ENCODE measurements at regions not wholly inside any gene's neighbourhood (a gene's known extent, or its start where the extent isn't known, plus 50 kb on each side); places are given as distances from the start of the nearest gene placed in this dataset.

- ChIA-PET POLR2A (no interaction called here), CTCF (no interaction called here)
- Histone ChIP-seq H3K4me1 (no peaks in the 10 kb centered on the region), H3K36me3 (ENCODE audit: control insufficient read depth, insufficient read depth, low read length) (no peaks in the 10 kb centered on the region), H3K4me3 (ENCODE audit: low read depth, low read length) (no peak overlapping the region), H3K9me3 (peaks cover 17% of the 10 kb centered on the region), H3K27me3 (replicated peaks; ENCODE audit: control insufficient read depth, insufficient read depth, low read length) (no peaks in the 10 kb centered on the region)
- intact Hi-C loops (cut with micrococcal nuclease; ENCODE audit: unreplicated experiment): no loop called here
- no peak for DNase-seq
- no peak overlapping the region for H3K27ac Mint-ChIP-seq (ENCODE audit: unreplicated experiment)
- no peaks in the 10 kb centered on the region for H3K27me3 Mint-ChIP-seq (ENCODE audit: insufficient read depth, unreplicated experiment)
- H3K4me1 Mint-ChIP-seq (ENCODE audit: low read depth, unreplicated experiment): no peaks in the 10 kb centered on the region
- TF ChIP-seq, protein P1, sequence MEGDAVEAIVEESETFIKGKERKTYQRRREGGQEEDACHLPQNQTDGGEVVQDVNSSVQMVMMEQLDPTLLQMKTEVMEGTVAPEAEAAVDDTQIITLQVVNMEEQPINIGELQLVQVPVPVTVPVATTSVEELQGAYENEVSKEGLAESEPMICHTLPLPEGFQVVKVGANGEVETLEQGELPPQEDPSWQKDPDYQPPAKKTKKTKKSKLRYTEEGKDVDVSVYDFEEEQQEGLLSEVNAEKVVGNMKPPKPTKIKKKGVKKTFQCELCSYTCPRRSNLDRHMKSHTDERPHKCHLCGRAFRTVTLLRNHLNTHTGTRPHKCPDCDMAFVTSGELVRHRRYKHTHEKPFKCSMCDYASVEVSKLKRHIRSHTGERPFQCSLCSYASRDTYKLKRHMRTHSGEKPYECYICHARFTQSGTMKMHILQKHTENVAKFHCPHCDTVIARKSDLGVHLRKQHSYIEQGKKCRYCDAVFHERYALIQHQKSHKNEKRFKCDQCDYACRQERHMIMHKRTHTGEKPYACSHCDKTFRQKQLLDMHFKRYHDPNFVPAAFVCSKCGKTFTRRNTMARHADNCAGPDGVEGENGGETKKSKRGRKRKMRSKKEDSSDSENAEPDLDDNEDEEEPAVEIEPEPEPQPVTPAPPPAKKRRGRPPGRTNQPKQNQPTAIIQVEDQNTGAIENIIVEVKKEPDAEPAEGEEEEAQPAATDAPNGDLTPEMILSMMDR (IDR thresholded peaks at IDR 0.05; ENCODE audit: insufficient read depth in 1 of 2, low read depth in 1 of 2, low read length in 1 of 2, severe bottlenecking in 1 of 2, unreplicated experiment in 1 of 2): no peak
- no TSS peak for BruUV-seq (replicated peaks)
- peaks cover 24% of the 10 kb centered on the region for H3K9me3 Mint-ChIP-seq (ENCODE audit: unreplicated experiment)
- peaks cover 5% of the 10 kb centered on the region for H3K36me3 Mint-ChIP-seq (ENCODE audit: insufficient read depth, unreplicated experiment)
- no peak overlapping the region for H3K4me3 Mint-ChIP-seq (ENCODE audit: unreplicated experiment)
These were observed 118.2 kb upstream of the KITLG start for GRCh38 chr12:88698471-88698870.

- TF ChIP-seq, protein P1 (IDR thresholded peaks at IDR 0.05; ENCODE audit: insufficient read depth in 1 of 2, low read depth in 1 of 2, low read length in 1 of 2, severe bottlenecking in 1 of 2, unreplicated experiment in 1 of 2): no peak
- ChIA-PET POLR2A (no interaction called here), CTCF (no interaction called here)
- Histone ChIP-seq H3K36me3 (ENCODE audit: control insufficient read depth, insufficient read depth, low read length) (no peaks in the 10 kb centered on the region), H3K27me3 (replicated peaks; ENCODE audit: control insufficient read depth, insufficient read depth, low read length) (no peaks in the 10 kb centered on the region), H3K9me3 (peaks cover 17% of the 10 kb centered on the region), H3K4me1 (no peaks in the 10 kb centered on the region), H3K4me3 (ENCODE audit: low read depth, low read length) (no peak overlapping the region)
- H3K36me3 Mint-ChIP-seq (ENCODE audit: insufficient read depth, unreplicated experiment): peaks cover 5% of the 10 kb centered on the region
- intact Hi-C loops (cut with micrococcal nuclease; ENCODE audit: unreplicated experiment): no loop called here
- DNase-seq: no peak
- BruUV-seq (replicated peaks): no TSS peak
- H3K27ac Mint-ChIP-seq (ENCODE audit: unreplicated experiment): no peak overlapping the region
- no peaks in the 10 kb centered on the region for H3K4me1 Mint-ChIP-seq (ENCODE audit: low read depth, unreplicated experiment)
- H3K27me3 Mint-ChIP-seq (ENCODE audit: insufficient read depth, unreplicated experiment): no peaks in the 10 kb centered on the region
- no peak overlapping the region for H3K4me3 Mint-ChIP-seq (ENCODE audit: unreplicated experiment)
- peaks cover 22% of the 10 kb centered on the region for H3K9me3 Mint-ChIP-seq (ENCODE audit: unreplicated experiment)
These were observed 113.7 kb upstream of the KITLG start for GRCh38 chr12:88693837-88694445.

DNA sequence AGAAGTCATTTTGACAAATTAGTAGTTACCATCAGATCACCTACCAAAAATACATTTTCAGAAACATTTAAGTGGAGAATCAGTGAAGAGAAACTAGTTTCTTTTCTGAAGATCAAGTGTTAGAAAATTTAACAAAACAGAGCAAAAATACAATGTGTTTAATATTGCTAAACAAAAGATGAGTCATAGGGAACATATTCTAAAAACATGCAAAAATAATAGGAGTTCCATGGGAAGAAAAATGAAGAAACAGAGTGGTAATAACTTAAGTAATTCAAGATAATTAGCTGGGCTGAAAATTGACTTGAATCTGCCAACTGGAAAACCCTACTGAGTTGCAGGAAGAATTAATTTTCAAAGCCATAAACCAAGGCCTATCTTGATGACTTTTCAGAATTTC lies 111.5 kb upstream of the KITLG start:
- no peaks in the 10 kb centered on the region for H3K27me3 Mint-ChIP-seq (ENCODE audit: insufficient read depth, unreplicated experiment)
- H3K4me1 Mint-ChIP-seq (ENCODE audit: low read depth, unreplicated experiment): no peaks in the 10 kb centered on the region
- no peak for DNase-seq
- Histone ChIP-seq H3K4me1 (no peaks in the 10 kb centered on the region), H3K9me3 (peaks cover 20% of the 10 kb centered on the region), H3K36me3 (ENCODE audit: control insufficient read depth, insufficient read depth, low read length) (no peaks in the 10 kb centered on the region), H3K27me3 (replicated peaks; ENCODE audit: control insufficient read depth, insufficient read depth, low read length) (no peaks in the 10 kb centered on the region), H3K4me3 (ENCODE audit: low read depth, low read length) (no peak overlapping the region)
- no peak overlapping the region for H3K4me3 Mint-ChIP-seq (ENCODE audit: unreplicated experiment)
- no TSS peak for BruUV-seq (replicated peaks)
- intact Hi-C loops (cut with micrococcal nuclease; ENCODE audit: unreplicated experiment): no loop called here
- peaks cover 5% of the 10 kb centered on the region for H3K36me3 Mint-ChIP-seq (ENCODE audit: insufficient read depth, unreplicated experiment)
- no peak overlapping the region for H3K27ac Mint-ChIP-seq (ENCODE audit: unreplicated experiment)
- H3K9me3 Mint-ChIP-seq (ENCODE audit: unreplicated experiment): peaks cover 19% of the 10 kb centered on the region
- TF ChIP-seq, protein P1 (IDR thresholded peaks at IDR 0.05; ENCODE audit: insufficient read depth in 1 of 2, low read depth in 1 of 2, low read length in 1 of 2, severe bottlenecking in 1 of 2, unreplicated experiment in 1 of 2): no peak
- POLR2A ChIA-PET: no interaction called here
- CTCF ChIA-PET: no interaction called here

Measured in Caco-2 (cell line).